Inferior parietal cortex (tissue), 1 donor: ENCODE measurements at regions not wholly inside any gene's neighbourhood (a gene's known extent, or its start where the extent isn't known, plus 50 kb on each side); places are given as distances from the start of the nearest gene placed in this dataset.

Experiments used
- DNase-seq: peaks from one replicate; pipeline ENCODE4 v3.0.0-alpha.2; 2016; ENCODE audit errors: extremely low spot score

DNA sequence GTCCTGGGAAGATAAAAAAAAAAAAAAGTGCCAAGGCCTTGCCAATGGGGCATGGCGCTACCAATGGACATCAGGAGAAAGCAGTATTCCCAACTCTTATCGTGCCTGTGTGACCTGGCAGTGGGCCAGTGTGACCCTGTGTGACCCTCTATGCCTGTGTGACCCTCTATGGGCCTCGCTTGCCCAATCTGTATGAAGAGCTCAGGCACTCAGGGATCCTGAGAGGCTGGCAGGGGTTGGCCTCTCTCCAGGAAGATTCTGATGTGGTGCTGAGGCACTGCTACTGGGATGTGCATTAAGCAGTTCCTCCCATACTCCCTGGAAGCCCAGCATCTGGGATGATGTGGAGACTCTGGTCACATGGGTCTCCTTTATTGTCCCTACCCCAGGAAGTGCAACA lies 179.2 kb downstream of the MACROH2A1 start:
- no peak for DNase-seq

GRCh38 chr5:135218790-135219568 lies 180.1 kb downstream of the MACROH2A1 start:
- DNase-seq = no peak

GRCh38 chr5:135218486-135218755 lies 180.6 kb downstream of the MACROH2A1 start:
- DNase-seq = no peak

DNA sequence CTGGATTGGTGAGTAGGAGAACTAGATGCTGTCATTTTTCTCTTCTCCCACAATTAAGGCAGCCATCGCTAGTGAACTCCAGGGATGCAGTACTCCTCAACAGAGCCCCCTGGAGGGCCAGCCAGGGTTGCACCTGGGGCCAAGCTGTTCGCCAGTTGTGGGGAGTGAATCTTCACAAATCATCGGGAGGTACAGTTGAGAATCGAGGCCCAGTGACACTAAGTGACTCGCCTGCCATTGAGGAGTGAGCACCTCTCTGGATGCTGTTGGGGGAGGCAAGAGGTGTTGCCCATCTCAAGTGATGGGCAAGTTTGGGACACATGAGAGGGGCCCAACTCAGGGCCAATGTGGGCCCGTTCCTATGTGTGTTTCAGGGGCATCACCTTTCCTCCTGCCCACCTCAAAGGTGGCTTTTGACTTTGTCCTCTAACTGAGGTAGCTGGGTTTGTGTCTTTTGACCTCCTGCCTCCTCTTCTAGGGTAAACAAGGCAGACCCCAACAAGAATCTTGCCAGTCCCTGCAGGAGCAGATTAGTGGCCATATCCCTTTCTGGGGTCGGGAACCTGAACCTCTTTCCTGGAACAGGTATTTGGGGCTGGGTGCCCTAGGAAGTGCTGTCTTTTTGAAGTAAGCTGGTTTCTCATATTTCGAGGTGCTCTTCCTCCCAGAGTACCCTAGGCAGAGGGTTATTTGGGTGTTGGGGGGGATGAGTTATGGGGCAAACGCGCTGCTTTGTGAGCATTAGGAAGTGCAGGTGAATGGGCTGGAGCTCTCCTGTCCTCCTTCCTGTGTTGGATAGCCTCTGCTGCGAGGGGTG lies 181.2 kb downstream of the MACROH2A1 start:
- no peak for DNase-seq

DNA sequence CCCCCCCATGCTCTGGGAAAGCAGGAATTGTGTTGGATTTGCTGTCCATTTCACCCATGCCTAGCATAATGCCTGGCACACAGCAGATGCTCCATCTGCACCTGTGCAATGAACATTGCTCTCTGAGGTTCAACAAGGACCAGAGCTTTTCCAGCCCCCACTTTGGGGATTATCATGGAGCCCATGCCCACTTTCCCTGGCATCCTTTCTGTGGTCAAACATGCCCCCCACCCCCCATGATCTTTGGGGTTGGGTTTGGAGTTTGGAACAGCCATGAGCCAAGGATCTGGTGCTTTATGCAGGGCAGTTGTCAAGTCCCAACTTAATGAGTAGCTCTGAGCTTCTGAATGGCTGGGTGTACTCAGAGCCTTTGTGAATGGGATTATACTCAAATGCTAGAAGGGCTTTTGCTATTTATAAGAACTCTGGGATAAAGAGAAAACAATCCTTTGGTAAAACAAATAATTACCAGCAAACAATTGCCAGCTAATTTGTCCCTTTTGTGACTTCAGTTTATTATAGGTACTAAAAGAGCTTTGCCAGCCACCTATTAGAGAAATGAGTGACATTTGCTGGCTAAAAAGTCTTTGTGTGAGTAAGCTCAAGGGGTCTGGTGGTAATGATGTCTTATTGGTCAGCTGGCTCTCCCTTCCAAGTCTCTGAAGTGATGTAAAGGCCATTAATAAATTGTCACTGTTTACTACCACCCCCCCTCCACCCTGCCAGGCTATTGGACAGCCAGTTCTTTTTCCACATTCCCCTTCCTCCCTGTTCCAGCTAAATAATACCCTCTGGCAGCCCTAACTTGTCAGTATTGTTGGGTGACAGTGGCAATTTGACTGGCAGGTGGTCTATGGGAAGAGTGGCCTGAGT lies 182.3 kb downstream of the MACROH2A1 start:
- DNase-seq = no peak

DNA sequence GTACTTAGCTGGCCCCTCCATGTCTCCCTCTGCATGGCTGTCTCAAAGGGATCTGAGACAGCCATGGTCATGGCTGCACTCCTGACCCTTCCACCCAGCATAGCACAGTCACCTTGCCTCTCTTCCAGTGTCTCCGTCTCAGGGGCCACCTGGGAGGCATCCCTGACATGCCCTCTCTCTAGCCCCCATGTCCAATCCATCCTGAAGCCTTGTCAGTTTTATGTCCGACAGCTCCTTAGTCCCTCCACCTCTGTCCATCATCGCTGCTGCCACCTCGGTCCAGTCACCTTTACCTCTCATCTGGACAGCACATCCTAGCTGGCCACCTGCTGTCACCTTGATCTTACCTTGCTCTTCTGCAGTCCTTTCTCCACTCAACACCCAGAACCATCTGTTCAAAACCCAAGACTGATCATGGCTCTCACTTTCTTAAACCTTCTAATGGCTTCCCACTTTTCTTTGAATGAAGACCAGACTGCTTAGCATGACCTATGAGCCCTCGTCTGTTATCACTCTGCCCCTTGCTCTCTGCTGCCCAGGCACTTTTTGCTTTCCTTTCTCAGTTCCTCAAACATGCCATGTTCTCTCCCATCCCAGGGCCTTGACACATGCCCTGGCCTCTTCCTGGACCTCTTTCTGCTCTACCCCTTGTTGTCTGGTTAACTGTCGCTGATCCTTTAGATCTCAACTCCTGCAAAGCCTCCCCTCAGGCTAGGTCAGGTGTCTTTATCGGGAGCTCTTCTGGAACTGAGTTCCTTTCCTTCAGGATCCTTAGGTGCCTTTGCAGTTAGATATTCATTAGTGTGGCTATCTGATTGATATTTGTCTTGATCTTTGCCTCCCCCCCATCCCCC lies 181.8 kb upstream of the PITX1 start:
- DNase-seq = no peak

DNA sequence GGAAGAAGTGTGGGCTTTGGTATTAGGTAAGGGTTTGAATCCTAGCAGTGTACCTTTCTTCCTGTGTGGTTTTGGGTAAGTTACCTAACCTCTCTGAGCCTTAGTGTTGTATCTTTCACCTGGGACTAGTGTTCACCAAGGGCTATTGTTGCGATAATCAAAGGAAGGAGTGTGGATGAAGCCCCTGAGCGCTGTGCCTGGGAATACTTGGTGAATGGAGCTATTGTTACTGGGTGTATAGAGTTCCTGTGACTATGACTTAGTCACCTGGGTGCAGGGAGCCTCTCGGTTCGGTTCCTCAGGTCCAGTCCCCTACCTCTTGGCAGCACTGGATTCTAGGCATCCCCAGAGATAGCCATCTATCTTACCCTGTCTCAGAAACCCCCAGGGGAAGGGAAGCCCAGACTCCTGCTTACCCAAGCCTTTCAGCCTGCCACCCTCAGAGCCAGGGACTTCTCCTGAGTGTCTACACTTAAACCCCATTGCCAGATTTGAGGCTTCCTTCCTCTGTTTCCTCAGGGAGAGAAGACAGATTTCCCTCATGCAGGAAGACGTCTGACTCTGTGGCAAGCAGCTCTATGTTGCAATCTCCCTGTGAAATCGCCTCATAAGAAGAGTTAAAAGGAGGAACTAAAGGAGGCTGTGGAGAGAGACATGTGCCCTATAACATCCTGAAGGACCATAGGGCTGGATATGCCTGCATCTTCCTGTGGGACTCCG lies 181.0 kb upstream of the PITX1 start:
- DNase-seq = no peak

GRCh38 chr5:135213466-135214239 lies 179.6 kb upstream of the PITX1 start:
- DNase-seq = no peak

GRCh38 chr5:135213027-135213386 lies 179.0 kb upstream of the PITX1 start:
- no peak for DNase-seq

GRCh38 chr5:135212361-135213026 lies 178.5 kb upstream of the PITX1 start:
- no peak for DNase-seq

GRCh38 chr5:135211791-135212190 lies 177.8 kb upstream of the PITX1 start:
- DNase-seq = no peak

- DNase-seq = no peak
Observed at GRCh38 chr5:135211083-135211790, 177.2 kb upstream of the PITX1 start.

DNA sequence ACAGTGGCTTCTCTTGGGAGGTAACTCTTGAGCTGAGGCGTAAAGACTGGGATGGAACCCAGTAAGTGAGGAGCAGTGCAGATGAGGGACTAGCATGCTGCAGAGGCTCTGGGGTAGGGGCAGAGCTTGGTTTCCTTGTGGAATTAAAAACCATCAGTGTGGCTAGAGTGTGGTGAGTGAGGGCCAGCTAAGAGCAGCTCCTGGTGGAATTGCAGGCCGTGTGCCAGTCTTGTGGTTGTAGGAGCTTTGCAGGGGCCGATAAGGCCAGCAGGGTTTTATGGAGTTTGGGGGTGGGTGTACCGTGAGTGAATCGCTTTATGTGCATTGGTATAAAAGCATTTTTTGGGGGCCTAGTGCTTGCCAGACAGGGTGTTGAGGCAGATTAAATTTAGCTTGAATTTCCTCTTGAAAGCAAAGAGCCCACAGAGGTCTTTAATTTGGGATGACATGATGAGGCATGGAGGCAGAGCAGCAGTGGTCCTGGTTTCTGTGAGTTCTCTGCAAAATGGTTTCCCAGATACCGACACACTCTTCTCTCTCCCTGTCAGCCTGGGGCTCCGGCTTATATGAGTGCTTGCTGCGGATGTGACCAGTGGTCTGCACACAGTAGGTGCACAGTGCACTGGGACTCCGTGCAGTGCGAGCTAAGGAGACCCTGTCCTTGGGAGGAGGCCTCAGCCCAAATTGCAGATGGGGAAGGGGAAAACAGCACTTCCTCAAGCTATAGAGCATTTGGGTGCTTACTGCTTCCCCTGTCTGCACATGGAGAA lies 176.4 kb upstream of the PITX1 start:
- no peak for DNase-seq

DNA sequence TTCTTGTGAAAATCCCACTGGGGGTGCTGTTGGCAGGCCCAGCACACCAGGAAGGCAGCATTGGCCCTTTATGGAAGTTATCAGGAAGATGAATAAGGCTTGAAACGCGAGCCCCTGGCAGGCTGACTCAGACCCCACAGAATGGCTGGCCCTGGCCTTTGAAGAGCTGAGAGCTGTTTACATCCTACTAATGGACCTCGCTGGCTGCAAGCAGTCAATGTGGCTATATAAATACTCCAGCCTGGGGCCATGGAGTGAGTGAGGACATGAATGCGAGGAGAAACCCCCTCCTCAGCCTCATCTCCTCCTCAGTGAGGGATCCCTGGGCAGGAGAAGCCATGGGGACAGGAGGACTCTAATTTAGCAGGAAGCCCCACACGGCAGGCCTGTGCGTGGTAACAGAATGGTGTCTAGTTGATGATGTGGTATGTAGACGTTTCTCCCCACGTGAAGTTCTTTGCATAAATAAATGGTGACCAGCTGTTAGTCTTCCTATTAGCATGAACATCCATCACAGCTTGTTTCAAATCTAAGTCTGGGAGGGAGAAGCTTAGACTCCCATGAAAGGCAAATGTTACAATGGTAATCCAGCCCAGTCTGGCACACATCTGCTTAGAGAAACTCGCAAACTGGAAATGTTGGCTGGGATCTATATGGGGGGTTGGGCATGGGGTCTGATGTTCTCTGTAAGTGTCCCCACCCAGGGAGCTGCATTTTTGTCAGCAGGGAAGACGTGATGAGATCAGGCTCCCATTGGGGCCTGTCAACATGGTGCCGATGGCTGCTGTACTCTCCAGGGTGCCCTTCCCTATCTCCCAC lies 175.1 kb upstream of the PITX1 start:
- no peak for DNase-seq

DNA sequence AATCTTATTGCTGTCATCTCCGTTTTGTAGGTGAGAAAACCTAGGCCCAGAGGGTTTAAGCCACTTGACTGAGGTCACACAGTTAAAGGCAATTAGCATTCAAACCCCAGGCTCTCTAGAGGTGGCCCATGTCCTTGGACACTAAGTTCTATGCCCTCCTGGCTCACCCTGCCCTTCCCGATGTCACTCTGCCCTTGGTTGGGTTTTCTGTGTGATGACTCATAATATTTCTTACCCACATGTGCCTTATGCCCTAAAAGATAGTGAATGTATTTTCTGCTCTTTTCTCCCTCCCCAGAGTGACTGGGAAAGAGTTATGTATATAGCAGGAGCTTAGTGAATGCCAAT lies 174.5 kb upstream of the PITX1 start:
- no peak for DNase-seq

- DNase-seq = no peak
Observed at GRCh38 chr5:135207866-135208265, 173.8 kb upstream of the PITX1 start.

DNA sequence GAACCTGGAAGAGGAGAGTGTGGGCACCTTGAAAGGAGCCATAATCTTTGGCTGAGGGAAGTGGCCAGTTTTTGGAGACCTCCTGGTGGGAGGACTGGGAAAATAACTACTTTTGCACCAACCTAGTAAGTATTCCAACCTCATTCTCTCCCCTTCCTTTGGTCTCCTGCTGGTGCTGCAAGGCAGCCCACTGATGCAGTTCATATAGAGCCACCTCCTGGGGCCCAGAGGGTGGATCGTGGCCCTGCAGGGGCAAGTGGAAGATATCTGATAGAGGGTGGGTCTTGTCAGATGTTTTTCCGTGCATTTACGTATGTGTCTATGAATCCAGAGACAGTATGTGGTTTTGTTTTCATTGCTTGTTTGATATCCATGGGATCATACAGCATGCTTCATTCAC lies 172.8 kb upstream of the PITX1 start:
- no peak for DNase-seq
